K562 (cell line): ENCODE measurements at regions not wholly inside any gene's neighbourhood (a gene's known extent, or its start where the extent isn't known, plus 50 kb on each side); places are given as distances from the start of the nearest gene placed in this dataset.
A peak's percentile ranks its signal among the peaks of the same experiment; 100 is the strongest.

ENCODE experiments used
- ATAC-seq: fragments of 200-7000 bp; cut with Tn5 transposase; 3 replicates; pipeline ENCODE4 v1.9.1; 2020; ENCODE audit warnings: moderate library complexity
- BruUV-seq: library from RNA; stranded (reverse); fragments of 400-500 nt; replicated peaks from 2 replicates; lab custom pipeline; 2021; lab: Mats Ljungman, UMichigan
- CTCF ChIA-PET: fragments of 300-600 bp; formaldehyde crosslinking; extraction: SDS; loops from one replicate; lab custom pipeline; 2021; ENCODE audit warnings: low intra/inter-chr PET ratio; lab: Yijun Ruan, JAX
- POLR2A ChIA-PET: fragments of 300-600, 350-650 bp; sonication (Branson Sonifier 250); formaldehyde crosslinking; extraction: SDS; loops from one replicate; lab custom pipeline; 2021; ENCODE audit warnings: antibody characterized with exemption, inconsistent platforms; lab: Yijun Ruan, JAX
- DNase-seq, 4 experiments: peaks; one replicate each; pipeline versions ENCODE4 v3.0.0 to v3.0.0-alpha.2; 2011 to 2018; ENCODE audit warnings: low spot score in 3 of 4, mixed read lengths in 3 of 4; ENCODE audit errors: extremely low read depth in 1 of 4
- FAIRE-seq: peaks from 2 replicates; lab custom pipeline; 2011; peaks lifted over from hg19 to GRCh38; lab: Jason Lieb, UNC
- H2AFZ ChIP-seq: 2 replicates; pipeline ENCODE4 v1.6.0; 2011; ENCODE audit warnings: low read depth, low read length, control low read depth, inconsistent platforms
- H3K27ac ChIP-seq: fragments of 200-600 bp; 3 replicates; pipeline ENCODE4 v1.8.0; 2011; ENCODE audit warnings: low read depth, mild to moderate bottlenecking, control low read depth, inconsistent platforms, low read length, moderate library complexity, mixed read lengths; ENCODE audit errors: extremely low read depth
- H3K27me3 ChIP-seq, 2 experiments: fragments of 300-600 bp in 1 of 2; 2 replicates in 1 of 2; 3 replicates in 1 of 2; pipeline versions ENCODE4 v1.6.0 to v1.8.0; 2011; ENCODE audit warnings: inconsistent platforms in 2 of 2, low read length in 2 of 2, mild to moderate bottlenecking in 1 of 2, mixed read lengths in 1 of 2, moderate library complexity in 1 of 2; ENCODE audit not compliant: control insufficient read depth in 2 of 2, insufficient read depth in 2 of 2
- H3K36me3 ChIP-seq: fragments of 300-600 bp; 3 replicates; pipeline ENCODE4 v1.8.0; 2011; ENCODE audit warnings: mild to moderate bottlenecking, low read length, inconsistent platforms; ENCODE audit not compliant: control insufficient read depth, insufficient read depth
- H3K4me1 ChIP-seq, 2 experiments: fragments of 200-600 bp in 1 of 2; replicated peaks in 1 of 2; 2 replicates in 1 of 2; 3 replicates in 1 of 2; pipeline versions ENCODE4 v1.5.1 to v1.8.0; 2011; ENCODE audit warnings: inconsistent platforms in 2 of 2, low read length in 2 of 2, mild to moderate bottlenecking in 1 of 2, mixed read lengths in 1 of 2, moderate library complexity in 1 of 2; ENCODE audit not compliant: control insufficient read depth in 2 of 2, insufficient read depth in 2 of 2
- H3K4me2 ChIP-seq: 2 replicates; pipeline ENCODE4 v1.6.1; 2011; ENCODE audit warnings: low read length, control low read depth, inconsistent platforms, mixed read lengths; ENCODE audit not compliant: insufficient read depth
- H3K4me3 ChIP-seq: fragments of 200-600 bp; sonication (generic), shearing (Covaris generic); 2 replicates; pipeline ENCODE4 v1.5.1; 2016; ENCODE audit warnings: control low read depth, inconsistent platforms
- H3K79me2 ChIP-seq: fragments of 200-600 bp; 3 replicates; pipeline ENCODE4 v1.8.0; 2011; ENCODE audit warnings: low read length, inconsistent platforms; ENCODE audit not compliant: control insufficient read depth, insufficient read depth
- H3K9ac ChIP-seq, 2 experiments: 2 replicates each; pipeline versions ENCODE4 v1.6.0 to v1.6.1; 2011; ENCODE audit warnings: low read depth in 2 of 2, low read length in 2 of 2, control low read depth in 1 of 2, inconsistent platforms in 1 of 2, mild to moderate bottlenecking in 1 of 2, mixed read lengths in 1 of 2; ENCODE audit not compliant: insufficient read depth in 1 of 2
- H3K9me1 ChIP-seq: one replicate; pipeline ENCODE4 v1.6.0; 2011; ENCODE audit warnings: inconsistent platforms, mild to moderate bottlenecking, low read length, moderate library complexity; ENCODE audit not compliant: control insufficient read depth, insufficient read depth
- H3K9me3 ChIP-seq: replicated peaks from 2 replicates; pipeline ENCODE4 v1.5.1; 2011; ENCODE audit warnings: low read depth, low read length, inconsistent platforms; ENCODE audit not compliant: control insufficient read depth, insufficient read depth
- H4K20me1 ChIP-seq: replicated peaks from 2 replicates; pipeline ENCODE4 v1.6.1; 2011; ENCODE audit warnings: low read length, inconsistent platforms, mixed read lengths; ENCODE audit not compliant: control insufficient read depth, insufficient read depth
- ATF4 ChIP-seq: fragments of 450-650 bp; formaldehyde crosslinking; IDR thresholded peaks from 2 replicates; pipeline ENCODE4 v1.4.0; 2022; ENCODE audit warnings: mild to moderate bottlenecking, moderate library complexity
- CEBPG ChIP-seq, 3 experiments: fragments of 200-800 bp in 1 of 3; sonication (Bioruptor generic) in 1 of 3; sonication (generic) in 1 of 3; formaldehyde crosslinking in 1 of 3; IDR thresholded peaks in 2 of 3; conservative IDR thresholded peaks in 1 of 3; 2 replicates each; pipeline versions ENCODE4 v1.6.1 to v1.8.0; 2016 to 2022; ENCODE audit warnings: missing compliant biosample characterization in 2 of 3, missing genetic modification characterization in 2 of 3, mild to moderate bottlenecking in 1 of 3, missing genetic modification reagents in 1 of 3
- E2F6 ChIP-seq, 2 experiments: IDR thresholded peaks; 2 replicates each; pipeline ENCODE4 v1.6.1; 2011; ENCODE audit warnings: borderline replicate concordance in 1 of 2, control low read depth in 1 of 2, low read depth in 1 of 2, low read length in 1 of 2, mild to moderate bottlenecking in 1 of 2, mixed read lengths in 1 of 2, moderate library complexity in 1 of 2; ENCODE audit not compliant: insufficient read depth in 1 of 2, insufficient read length in 1 of 2, poor library complexity in 1 of 2, severe bottlenecking in 1 of 2; ENCODE audit errors: extremely low read depth in 1 of 2
- ETV5 ChIP-seq: sonication (generic); formaldehyde crosslinking; IDR thresholded peaks from 2 replicates; pipeline ENCODE4 v1.4.0; 2020; ENCODE audit warnings: low read depth, mild to moderate bottlenecking, missing genetic modification reagents
- HDAC6 ChIP-seq: IDR thresholded peaks from 2 replicates; pipeline ENCODE4 v1.6.1; 2012; ENCODE audit warnings: low read depth, mild to moderate bottlenecking, control low read depth, inconsistent platforms, low read length, moderate library complexity
- KAT2B ChIP-seq: IDR thresholded peaks from one replicate; pipeline ENCODE4 v1.6.1; 2012; ENCODE audit warnings: low read depth, mild to moderate bottlenecking, control low read depth, inconsistent platforms, low read length, moderate library complexity
- KLF10 ChIP-seq: fragments of 250-450 bp; sonication (Bioruptor Pico); IDR thresholded peaks from 2 replicates; pipeline ENCODE4 v1.6.1; 2021; ENCODE audit warnings: matching md5 sums
- MAFG ChIP-seq: fragments of 450-650 bp; conservative IDR thresholded peaks from 2 replicates; pipeline ENCODE4 v1.6.1; 2016; ENCODE audit warnings: missing genetic modification characterization, missing compliant biosample characterization
- MBD2 ChIP-seq: sonication (generic); IDR thresholded peaks from 2 replicates; pipeline ENCODE4 v1.6.1; 2016; ENCODE audit warnings: low read depth, borderline replicate concordance
- MCM2 ChIP-seq: fragments of 450-650 bp; IDR thresholded peaks from 2 replicates; pipeline ENCODE4 v1.6.1; 2017; ENCODE audit warnings: low read depth, mild to moderate bottlenecking
- NCOA1 ChIP-seq: fragments of 450-650 bp; IDR thresholded peaks from 2 replicates; pipeline ENCODE4 v1.6.1; 2016; ENCODE audit warnings: low read depth
- NONO ChIP-seq, 2 experiments: fragments of 200-400 bp in 1 of 2; fragments of 450-650 bp in 1 of 2; formaldehyde crosslinking in 1 of 2; IDR thresholded peaks; 2 replicates each; pipeline ENCODE4 v1.6.1; 2017; ENCODE audit warnings: low read depth in 2 of 2, mild to moderate bottlenecking in 2 of 2, moderate library complexity in 2 of 2, low read length in 1 of 2
- RFX1 ChIP-seq: fragments of 450-650 bp; IDR thresholded peaks from 2 replicates; pipeline ENCODE4 v1.6.1; 2016; ENCODE audit warnings: mild to moderate bottlenecking, moderate library complexity
- ZNF785 ChIP-seq: fragments of 250-450 bp; sonication (Bioruptor Pico); IDR thresholded peaks from 2 replicates; pipeline ENCODE4 v1.4.0; 2020; ENCODE audit warnings: mild to moderate bottlenecking
- WGBS: fragments of 100-300 bp; shearing (Covaris generic); methylation state at CpG from one replicate; pipeline ENCODE4 v1.1.6; 2016; ENCODE audit warnings: low coverage, mixed read lengths; ENCODE audit not compliant: insufficient coverage; ENCODE audit errors: missing lambda C conversion rate; 5-methylcytosine and 5-hydroxymethylcytosine counted together
- in situ Hi-C: fragments of 300-500 bp; cut with MboI; formaldehyde crosslinking; loops from 4 replicates; pipeline ENCODE4 v1.15.0; 2018; ENCODE audit warnings: inconsistent platforms, mixed read lengths
- intact Hi-C: fragments of 100-400 bp; cut with micrococcal nuclease; formaldehyde crosslinking; loops from 2 replicates; pipeline ENCODE4 v1.14.2; 2022

- Histone ChIP-seq H3K4me2 (no peak overlapping the region), H3K79me2 (no peaks in the 10 kb centered on the region), H3K4me3 (no peak overlapping the region), H3K9me1 (no peaks in the 10 kb centered on the region), H3K27ac (no peak overlapping the region), H3K27me3 (no peaks in the 10 kb centered on the region), H3K9me3 (no peaks in the 10 kb centered on the region), H4K20me1 (no peaks in the 10 kb centered on the region), H3K4me1 (no peaks in the 10 kb centered on the region), H3K9ac (no peak overlapping the region), H3K36me3 (no peaks in the 10 kb centered on the region), H2AFZ (no peak overlapping the region)
- TF ChIP-seq RFX1 (peak; percentile 34), KAT2B (no peak)
- ATAC-seq (no peak), FAIRE-seq (no peak), DNase-seq (no peak)
- in situ Hi-C loops = no loop called here
- no TSS peak for BruUV-seq
- intact Hi-C loops = no loop called here
- 0% methylated on average over 3 of the region's 3 CpGs for WGBS
- ChIA-PET POLR2A (interaction anchor here (0.6 kb wide), 1 partner anchor 557 kb away, joined by 3 read pairs; no protein-coding TSS in a partner anchor), CTCF (no interaction called here)
Observed at GRCh38 chr19:28028881-28029444, 1184.0 kb downstream of the UQCRFS1 start.

GRCh38 chr19:28027116-28027515, 1185.8 kb downstream of the UQCRFS1 start:
- Histone ChIP-seq H3K9me1 (no peaks in the 10 kb centered on the region), H3K27ac (no peak overlapping the region), H3K9ac (no peak overlapping the region), H4K20me1 (no peaks in the 10 kb centered on the region), H3K4me1 (no peaks in the 10 kb centered on the region), H3K4me2 (no peak overlapping the region), H3K36me3 (no peaks in the 10 kb centered on the region), H3K4me3 (no peak overlapping the region), H3K9me3 (no peaks in the 10 kb centered on the region), H3K27me3 (no peaks in the 10 kb centered on the region), H3K79me2 (no peaks in the 10 kb centered on the region), H2AFZ (no peak overlapping the region)
- ChIA-PET CTCF (no interaction called here), POLR2A (no interaction called here)
- in situ Hi-C loops (no loop called here), intact Hi-C loops (no loop called here)
- no peak for ATAC-seq
- DNase-seq = no peak
- WGBS = 0% methylated on average over 2 of the region's 2 CpGs
- no TSS peak for BruUV-seq
- no peak for FAIRE-seq
- no peak for TF ChIP-seq HDAC6
- TF ChIP-seq NONO (IDR thresholded peaks at IDR 0.05; ENCODE audit: low read depth in 2 of 2, low read length in 1 of 2) = no peak
- TF ChIP-seq NCOA1 = no peak
- no peak for TF ChIP-seq MCM2
- TF ChIP-seq CEBPG (CRISPR knock-in tag; IDR thresholded peaks at IDR 0.05) = no peak
- no peak for TF ChIP-seq CEBPG (tag; conservative IDR thresholded peaks at IDR 0.05 in 1 of 2, IDR thresholded peaks at IDR 0.05 in 1 of 2)
- no peak for TF ChIP-seq MAFG (tag)
- no peak for TF ChIP-seq E2F6 (IDR thresholded peaks at IDR 0.05; ENCODE audit: borderline replicate concordance in 1 of 2, extremely low read depth in 1 of 2, insufficient read depth in 1 of 2, insufficient read length in 1 of 2, low read depth in 1 of 2, low read length in 1 of 2, poor library complexity in 1 of 2, severe bottlenecking in 1 of 2)
- TF ChIP-seq MBD2 = no peak
- no peak for TF ChIP-seq ETV5 (CRISPR knock-in tag)
- TF ChIP-seq ZNF785 (CRISPR knock-in tag) = no peak
- TF ChIP-seq ATF4 (CRISPR knock-in tag) = no peak
- no peak for TF ChIP-seq KLF10 (CRISPR knock-in tag)
